Colon (tissue), 2 donors: ENCODE measurements at regions not wholly inside any gene's neighbourhood (a gene's known extent, or its start where the extent isn't known, plus 50 kb on each side); places are given as distances from the start of the nearest gene placed in this dataset.
"Not testable (repeated sequence)": the region's sequence is repeated elsewhere in the genome, so short reads cannot be mapped to it uniquely, and the experiment has no call there.

Experiments
- FAIRE-seq: peaks from 2 replicates; lab custom pipeline; 2012; peaks lifted over from hg19 to GRCh38; lab: Jason Lieb, UNC
- donor health status: control.
- donor health status: control.

GRCh38 chr6:90463359-90463758 is 123.5 kb downstream of the MAP3K7 start:
- FAIRE-seq = no peak

DNA sequence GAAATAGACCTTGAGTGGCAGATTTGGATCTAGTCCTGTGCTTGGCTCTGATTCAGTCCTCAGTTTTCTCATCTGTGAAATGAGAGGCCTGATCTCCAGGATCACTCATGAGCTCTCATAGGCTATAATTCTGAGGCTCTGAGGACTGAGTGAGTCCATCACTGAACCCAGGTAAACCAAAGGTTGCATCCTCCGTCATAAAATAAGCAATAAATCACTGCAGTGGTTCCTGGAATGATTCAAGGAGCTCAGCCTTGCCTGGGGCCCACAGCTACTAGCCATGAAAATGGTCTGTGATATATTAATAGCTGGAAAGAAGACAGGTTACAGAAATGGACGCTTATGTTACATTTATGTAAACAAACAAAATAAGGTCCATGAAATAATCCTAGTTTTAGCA is 124.8 kb downstream of the MAP3K7 start:
- no peak for FAIRE-seq

DNA sequence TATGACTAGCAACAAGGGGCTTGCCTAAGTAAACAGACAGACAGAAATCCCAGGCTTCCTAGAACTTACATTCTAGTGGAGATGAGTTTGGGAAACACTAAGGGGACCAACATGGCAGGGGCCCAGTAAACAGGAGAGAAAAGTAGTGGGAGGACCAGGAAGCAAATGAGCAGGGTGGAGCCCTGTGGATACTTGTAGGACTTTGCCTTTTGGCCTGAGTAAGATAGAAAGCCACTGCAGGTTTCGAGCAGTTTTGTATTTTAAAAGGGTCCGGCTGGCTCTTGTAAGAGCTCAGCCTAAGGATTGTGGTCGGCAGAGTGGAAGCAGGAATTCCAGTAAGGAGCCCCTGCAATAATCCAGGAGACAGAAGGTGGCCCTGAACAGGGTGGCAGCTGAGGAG is 125.5 kb downstream of the MAP3K7 start:
- FAIRE-seq = no peak

DNA sequence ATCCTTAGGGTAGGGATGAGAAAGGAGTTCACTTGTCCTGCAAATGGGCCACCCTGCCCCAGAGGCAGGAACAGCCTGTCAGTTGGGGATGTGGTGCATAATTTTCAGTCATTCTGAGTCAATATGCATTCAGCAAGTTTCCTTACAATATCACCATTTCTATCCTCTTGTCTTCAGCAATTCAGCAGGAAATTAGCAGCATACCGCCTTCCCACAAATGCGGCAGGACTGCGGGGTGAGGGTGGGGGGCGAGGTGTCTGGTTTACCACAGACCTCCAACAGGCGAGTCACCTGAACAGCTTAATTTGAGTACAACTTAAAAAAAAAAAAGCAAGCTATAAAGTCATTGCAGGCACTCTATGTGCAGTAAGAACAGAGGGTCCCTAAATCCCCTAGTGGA is 126.8 kb downstream of the MAP3K7 start:
- FAIRE-seq = no peak

DNA sequence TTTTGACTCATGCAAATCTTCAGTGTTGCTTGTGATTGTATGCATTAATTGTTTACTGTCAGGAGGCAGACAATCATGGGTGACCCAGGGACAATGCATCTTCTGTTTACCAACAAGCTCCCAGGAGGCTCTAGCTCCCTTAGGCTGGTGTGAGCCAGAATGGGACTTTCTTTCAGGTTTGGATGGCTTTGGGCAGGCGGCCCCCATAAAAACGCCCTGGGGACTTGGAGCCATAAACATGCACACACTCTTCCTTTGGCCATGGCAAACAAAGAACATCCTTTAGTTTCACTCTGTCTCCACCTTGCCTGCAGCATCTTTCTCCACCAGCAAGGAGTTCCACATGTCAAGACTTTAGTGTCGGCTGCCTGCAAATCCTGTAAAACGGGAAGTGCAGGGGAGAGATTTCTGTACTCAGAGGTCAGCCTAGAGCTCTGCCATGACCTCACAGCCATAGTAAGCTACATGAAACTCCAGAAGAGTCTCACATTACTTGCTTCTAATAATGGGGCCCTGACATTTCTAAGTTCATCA is 127.6 kb downstream of the MAP3K7 start:
- no peak for FAIRE-seq

GRCh38 chr6:90458353-90459224 is 128.3 kb downstream of the MAP3K7 start:
- no peak for FAIRE-seq

- no peak for FAIRE-seq
Measured at GRCh38 chr6:90457867-90458259, 129.0 kb downstream of the MAP3K7 start.

GRCh38 chr6:90456997-90457866 is 129.6 kb downstream of the MAP3K7 start:
- FAIRE-seq = not testable (repeated sequence)

GRCh38 chr6:90456001-90456400 is 130.9 kb downstream of the MAP3K7 start:
- FAIRE-seq = no peak

GRCh38 chr6:90454836-90455427 is 131.9 kb downstream of the MAP3K7 start:
- FAIRE-seq = no peak

- no peak for FAIRE-seq
Measured at GRCh38 chr6:90450268-90450953, 136.5 kb downstream of the MAP3K7 start.

GRCh38 chr6:90449311-90449710 is 137.6 kb downstream of the MAP3K7 start:
- FAIRE-seq = no peak

GRCh38 chr6:90448836-90449235 is 138.0 kb downstream of the MAP3K7 start:
- FAIRE-seq = no peak

GRCh38 chr6:90446164-90446563 is 140.7 kb downstream of the MAP3K7 start:
- FAIRE-seq = no peak

DNA sequence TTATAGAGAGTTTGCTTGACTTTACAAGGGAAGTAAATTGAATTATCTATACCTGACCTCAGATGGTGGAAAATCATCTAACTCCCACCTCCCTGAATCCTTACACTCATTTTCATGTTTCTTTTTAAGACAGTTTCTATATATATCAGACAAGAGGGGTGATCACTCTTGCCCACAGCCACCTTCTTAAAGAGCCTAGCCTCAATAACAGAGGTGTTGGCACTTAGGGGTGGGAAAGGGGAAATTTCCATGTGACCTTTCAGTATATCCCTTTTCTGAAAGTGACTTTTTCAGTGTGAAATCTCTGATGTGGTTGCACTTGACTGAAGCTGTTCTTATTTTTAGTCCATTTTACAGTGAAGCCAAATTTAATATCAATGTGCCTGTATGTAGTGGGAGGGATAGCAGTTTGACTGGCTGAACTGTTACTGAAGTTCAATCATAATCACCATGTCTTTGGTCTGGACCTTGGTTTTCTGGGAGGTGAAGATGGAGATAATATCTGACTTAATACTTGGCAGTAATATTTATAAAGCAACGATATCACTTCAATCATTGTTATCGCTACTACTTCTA is 141.3 kb downstream of the MAP3K7 start:
- FAIRE-seq = no peak

- no peak for FAIRE-seq
Measured at GRCh38 chr6:90444160-90444714, 142.6 kb downstream of the MAP3K7 start.

- no peak for FAIRE-seq
Measured at GRCh38 chr6:90442366-90442765, 144.5 kb downstream of the MAP3K7 start.

DNA sequence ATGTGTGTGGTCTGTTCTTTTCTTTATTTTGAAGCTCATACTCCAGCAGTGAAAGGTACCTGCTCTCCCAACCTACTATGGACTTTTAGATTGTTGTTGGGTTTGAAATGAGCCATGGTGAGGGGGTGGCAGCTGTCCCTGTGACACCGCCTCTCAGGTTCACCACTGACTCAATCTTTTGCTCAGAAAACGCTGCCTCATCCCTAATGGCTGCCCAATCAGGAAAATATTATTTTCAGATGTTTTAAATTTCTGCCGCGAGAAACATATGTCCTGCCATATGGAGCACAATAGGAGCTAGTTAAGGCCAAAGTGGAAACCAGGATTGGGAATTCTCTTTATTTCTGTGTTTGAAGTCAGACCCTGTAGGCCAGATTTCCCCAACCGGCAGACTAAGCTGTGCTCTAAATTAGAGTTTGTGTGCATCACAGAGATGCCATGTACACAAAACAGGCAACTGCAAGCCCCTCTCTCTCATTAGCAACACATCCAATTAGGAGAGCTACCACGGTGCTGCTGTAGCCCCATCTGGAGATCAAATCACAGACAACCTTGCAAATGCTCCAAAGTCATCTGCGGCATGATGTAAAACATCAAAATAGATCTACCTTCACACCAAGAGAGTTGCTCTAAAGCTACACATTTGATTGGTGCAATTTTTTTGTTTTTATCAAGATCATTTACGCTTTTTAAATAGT is 144.1 kb upstream of the BACH2 start:
- no peak for FAIRE-seq

- no peak for FAIRE-seq
Measured at GRCh38 chr6:90439586-90439985, 142.9 kb upstream of the BACH2 start.

GRCh38 chr6:90436403-90436802 is 139.8 kb upstream of the BACH2 start:
- FAIRE-seq = no peak
